ENCODE measurements at regions not wholly inside any gene's neighbourhood (a gene's known extent, or its start where the extent isn't known, plus 50 kb on each side); places are given as distances from the start of the nearest gene placed in this dataset.
"Not testable (repeated sequence)": the region's sequence is repeated elsewhere in the genome, so short reads cannot be mapped to it uniquely, and the experiment has no call there.

- intact Hi-C loops (cut with DNase I): no loop called here
- DNase-seq (ENCODE audit: missing footprints) (no peak), ATAC-seq (no peak)
These were observed 559.1 kb downstream of the CETN3 start for GRCh38 chr5:89850513-89850865.

GRCh38 chr5:89849830-89850512, 559.6 kb downstream of the CETN3 start:
- ATAC-seq (no peak), DNase-seq (ENCODE audit: missing footprints) (no peak)
- intact Hi-C loops (cut with DNase I): no loop called here

- intact Hi-C loops (cut with DNase I): no loop called here
- DNase-seq (ENCODE audit: missing footprints): peak; percentile 60
- no peak for ATAC-seq
These were observed 561.8 kb downstream of the CETN3 start for GRCh38 chr5:89847743-89848142.

- no peak for DNase-seq (ENCODE audit: missing footprints)
- intact Hi-C loops (cut with DNase I): no loop called here
- no peak for ATAC-seq
These were observed 565.0 kb downstream of the CETN3 start for GRCh38 chr5:89844548-89844947.

- no peak for DNase-seq (ENCODE audit: missing footprints)
- intact Hi-C loops (cut with DNase I): no loop called here
- ATAC-seq: no peak
These were observed 567.0 kb downstream of the CETN3 start for GRCh38 chr5:89842531-89842930.

- DNase-seq (ENCODE audit: missing footprints) (no peak), ATAC-seq (no peak)
- intact Hi-C loops (cut with DNase I): no loop called here
These were observed 568.6 kb downstream of the CETN3 start for GRCh38 chr5:89840906-89841305.

GRCh38 chr5:89830691-89831090, 578.9 kb downstream of the CETN3 start:
- intact Hi-C loops (cut with DNase I): no loop called here
- ATAC-seq (no peak), DNase-seq (ENCODE audit: missing footprints) (no peak)

GRCh38 chr5:89827960-89828359, 581.6 kb downstream of the CETN3 start:
- intact Hi-C loops (cut with DNase I): no loop called here
- ATAC-seq: no peak
- no peak for DNase-seq (ENCODE audit: missing footprints)

GRCh38 chr5:89827359-89827758, 582.2 kb downstream of the CETN3 start:
- DNase-seq (ENCODE audit: missing footprints): peak; percentile 45
- intact Hi-C loops (cut with DNase I): no loop called here
- ATAC-seq: no peak

GRCh38 chr5:89826938-89827337, 582.6 kb downstream of the CETN3 start:
- ATAC-seq (no peak), DNase-seq (ENCODE audit: missing footprints) (no peak)
- intact Hi-C loops (cut with DNase I): no loop called here

- ATAC-seq (no peak), DNase-seq (ENCODE audit: missing footprints) (no peak)
- intact Hi-C loops (cut with DNase I): no loop called here
These were observed 586.5 kb downstream of the CETN3 start for GRCh38 chr5:89823046-89823445.

GRCh38 chr5:89817841-89818240, 591.7 kb downstream of the CETN3 start:
- intact Hi-C loops (cut with DNase I): no loop called here
- no peak for ATAC-seq
- no peak for DNase-seq (ENCODE audit: missing footprints)

GRCh38 chr5:89816038-89816437, 593.5 kb downstream of the CETN3 start:
- ATAC-seq (no peak), DNase-seq (ENCODE audit: missing footprints) (no peak)
- intact Hi-C loops (cut with DNase I): no loop called here

GRCh38 chr5:89800735-89801134, 608.8 kb downstream of the CETN3 start:
- not testable (repeated sequence) for DNase-seq (ENCODE audit: missing footprints); ATAC-seq

GRCh38 chr5:89794504-89794903, 615.1 kb downstream of the CETN3 start:
- DNase-seq (ENCODE audit: missing footprints); intact Hi-C loops (cut with DNase I); ATAC-seq: not testable (repeated sequence)

More at GRCh38 chr5:89800735-89801134, 608.8 kb downstream of the CETN3 start:
- intact Hi-C loops (cut with DNase I): not testable (repeated sequence)

GRCh38 chr5:89779734-89780133, 629.8 kb downstream of the CETN3 start:
- intact Hi-C loops (cut with DNase I); DNase-seq (ENCODE audit: missing footprints); ATAC-seq: not testable (repeated sequence)

GRCh38 chr5:89777758-89778157, 631.8 kb downstream of the CETN3 start:
- no peak for ATAC-seq

GRCh38 chr5:89769975-89770374, 639.6 kb downstream of the CETN3 start:
- intact Hi-C loops (cut with DNase I): no loop called here
- no peak for DNase-seq (ENCODE audit: missing footprints)
- no peak for ATAC-seq

More at GRCh38 chr5:89777758-89778157, 631.8 kb downstream of the CETN3 start:
- no peak for DNase-seq (ENCODE audit: missing footprints)
- intact Hi-C loops (cut with DNase I): no loop called here

GRCh38 chr5:89759802-89760201, 649.8 kb downstream of the CETN3 start:
- no peak for DNase-seq (ENCODE audit: missing footprints)
- no peak for ATAC-seq
- intact Hi-C loops (cut with DNase I): no loop called here

GRCh38 chr5:89758146-89758545, 651.4 kb downstream of the CETN3 start:
- ATAC-seq (no peak), DNase-seq (ENCODE audit: missing footprints) (no peak)

GRCh38 chr5:89756955-89757354, 652.6 kb downstream of the CETN3 start:
- intact Hi-C loops (cut with DNase I): no loop called here
- ATAC-seq (peak; percentile 71), DNase-seq (ENCODE audit: missing footprints) (no peak)

More at GRCh38 chr5:89758146-89758545, 651.4 kb downstream of the CETN3 start:
- intact Hi-C loops (cut with DNase I): no loop called here

All from Right ventricle myocardium inferior (tissue), 1 donor.